HFFc6 (cell line): ENCODE measurements at regions not wholly inside any gene's neighbourhood (a gene's known extent, or its start where the extent isn't known, plus 50 kb on each side); places are given as distances from the start of the nearest gene placed in this dataset.

Experiments used
- DNase-seq: peaks from one replicate; pipeline ENCODE4 v3.0.0-alpha.2; 2018
- H3K27ac Mint-ChIP-seq: 2 replicates; pipeline ENCODE4 v1.8.0; 2020; ENCODE audit warnings: mild to moderate bottlenecking, mixed read lengths
- H3K27me3 Mint-ChIP-seq: 2 replicates; pipeline ENCODE4 v1.8.0; 2021; ENCODE audit warnings: mild to moderate bottlenecking, moderate library complexity, mixed read lengths; ENCODE audit not compliant: insufficient read depth
- H3K36me3 Mint-ChIP-seq: 2 replicates; pipeline ENCODE4 v1.8.0; 2021; ENCODE audit warnings: low read depth, mixed read lengths
- H3K4me1 Mint-ChIP-seq: 2 replicates; pipeline ENCODE4 v1.8.0; 2020; ENCODE audit warnings: low read depth, mixed read lengths
- H3K4me3 Mint-ChIP-seq: 2 replicates; pipeline ENCODE4 v1.8.0; 2020; ENCODE audit warnings: mild to moderate bottlenecking, moderate library complexity, mixed read lengths
- H3K9me3 Mint-ChIP-seq: 2 replicates; pipeline ENCODE4 v1.8.0; 2020; ENCODE audit warnings: mild to moderate bottlenecking, mixed read lengths
- TF ChIP-seq, protein P1 (sequence below): fragments of 200-600 bp; sonication (generic); IDR thresholded peaks from 2 replicates; pipeline ENCODE4 v1.5.0; 2021; ENCODE audit warnings: antibody characterized with exemption, mild to moderate bottlenecking

DNA sequence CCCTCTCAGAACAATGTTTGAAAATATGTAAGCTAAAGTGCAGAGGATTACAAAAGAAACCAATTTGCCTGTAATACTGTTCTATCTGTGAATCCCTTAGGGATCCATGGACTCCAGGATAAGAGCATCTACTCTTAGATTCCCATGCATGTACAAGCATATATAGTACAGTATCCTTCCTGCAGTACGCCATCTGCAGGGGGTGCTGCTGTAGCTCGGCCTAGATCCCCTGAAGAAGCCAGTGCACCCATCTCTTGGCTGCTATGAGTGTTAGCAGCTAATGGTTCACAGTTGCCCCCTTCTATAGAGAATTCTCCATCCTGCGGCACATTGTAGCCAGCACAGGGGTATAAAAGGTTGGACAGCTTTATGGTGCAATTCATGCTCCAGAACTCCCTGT lies 61.8 kb upstream of the SLC30A5 start:
- DNase-seq, result no peak
- H3K27me3 Mint-ChIP-seq, result peaks cover 19% of the 10 kb centered on the region
- H3K4me1 Mint-ChIP-seq, result peaks cover 11% of the 10 kb centered on the region; the same call in 1 of the 2 replicates
- H3K36me3 Mint-ChIP-seq, result no peaks in the 10 kb centered on the region
- H3K9me3 Mint-ChIP-seq, result no peaks in the 10 kb centered on the region
- TF ChIP-seq, protein P1, sequence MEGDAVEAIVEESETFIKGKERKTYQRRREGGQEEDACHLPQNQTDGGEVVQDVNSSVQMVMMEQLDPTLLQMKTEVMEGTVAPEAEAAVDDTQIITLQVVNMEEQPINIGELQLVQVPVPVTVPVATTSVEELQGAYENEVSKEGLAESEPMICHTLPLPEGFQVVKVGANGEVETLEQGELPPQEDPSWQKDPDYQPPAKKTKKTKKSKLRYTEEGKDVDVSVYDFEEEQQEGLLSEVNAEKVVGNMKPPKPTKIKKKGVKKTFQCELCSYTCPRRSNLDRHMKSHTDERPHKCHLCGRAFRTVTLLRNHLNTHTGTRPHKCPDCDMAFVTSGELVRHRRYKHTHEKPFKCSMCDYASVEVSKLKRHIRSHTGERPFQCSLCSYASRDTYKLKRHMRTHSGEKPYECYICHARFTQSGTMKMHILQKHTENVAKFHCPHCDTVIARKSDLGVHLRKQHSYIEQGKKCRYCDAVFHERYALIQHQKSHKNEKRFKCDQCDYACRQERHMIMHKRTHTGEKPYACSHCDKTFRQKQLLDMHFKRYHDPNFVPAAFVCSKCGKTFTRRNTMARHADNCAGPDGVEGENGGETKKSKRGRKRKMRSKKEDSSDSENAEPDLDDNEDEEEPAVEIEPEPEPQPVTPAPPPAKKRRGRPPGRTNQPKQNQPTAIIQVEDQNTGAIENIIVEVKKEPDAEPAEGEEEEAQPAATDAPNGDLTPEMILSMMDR, result peak; percentile 25; the same call in 1 of the 2 replicates
- H3K27ac Mint-ChIP-seq, result no peak overlapping the region
- no peak overlapping the region for H3K4me3 Mint-ChIP-seq

DNA sequence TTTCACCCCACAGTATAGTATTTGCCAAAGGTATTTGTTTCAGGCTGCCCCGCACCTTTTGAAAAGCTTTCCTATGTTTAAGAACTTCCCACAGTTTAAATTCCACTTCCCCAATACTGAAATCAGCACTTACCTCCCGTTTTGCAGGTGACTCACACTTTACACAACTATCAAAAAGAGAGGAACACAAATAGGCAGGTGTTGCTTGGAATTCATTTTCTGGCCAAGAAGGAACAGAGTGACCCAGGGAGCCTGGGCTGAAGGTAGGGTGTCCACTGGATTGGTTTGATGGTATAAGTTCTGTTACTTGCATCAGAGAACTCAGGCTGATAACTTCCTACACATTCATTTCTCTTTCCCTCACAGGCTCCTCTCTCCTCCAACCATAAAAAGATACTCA lies 60.1 kb upstream of the SLC30A5 start:
- Mint-ChIP-seq H3K27ac (no peak overlapping the region), H3K4me1 (peaks cover 11% of the 10 kb centered on the region; the same call in 1 of the 2 replicates)
- TF ChIP-seq, protein P1, result no peak

DNA sequence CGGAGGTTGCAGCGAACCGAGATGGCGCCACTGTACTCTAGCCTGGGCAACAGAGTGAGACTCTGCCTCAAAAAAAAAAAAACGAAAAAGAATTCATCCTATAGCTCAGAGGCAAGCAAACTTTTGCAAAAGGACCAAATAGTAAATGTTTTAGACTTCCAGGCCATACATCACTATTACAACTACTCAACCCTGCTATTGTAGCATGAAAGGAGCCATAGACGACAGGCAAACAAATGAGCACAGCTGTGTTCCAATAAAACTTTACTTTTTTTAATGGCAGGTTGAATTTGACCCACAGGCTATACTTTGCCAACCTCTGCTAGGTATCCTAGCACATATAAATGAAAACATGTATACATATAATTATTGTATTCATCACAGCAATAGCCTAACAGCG lies 58.9 kb upstream of the SLC30A5 start:
- Mint-ChIP-seq H3K36me3 (no peaks in the 10 kb centered on the region), H3K27me3 (peaks cover 22% of the 10 kb centered on the region), H3K9me3 (no peaks in the 10 kb centered on the region), H3K27ac (no peak overlapping the region), H3K4me1 (peaks cover 11% of the 10 kb centered on the region; the same call in 1 of the 2 replicates), H3K4me3 (no peak overlapping the region)
- TF ChIP-seq, protein P1, result no peak
- no peak for DNase-seq

More for the DNA sequence above, 60.1 kb upstream of the SLC30A5 start:
- Mint-ChIP-seq H3K4me3 (no peak overlapping the region), H3K9me3 (no peaks in the 10 kb centered on the region), H3K27me3 (peaks cover 21% of the 10 kb centered on the region), H3K36me3 (no peaks in the 10 kb centered on the region)
- DNase-seq, result no peak

DNA sequence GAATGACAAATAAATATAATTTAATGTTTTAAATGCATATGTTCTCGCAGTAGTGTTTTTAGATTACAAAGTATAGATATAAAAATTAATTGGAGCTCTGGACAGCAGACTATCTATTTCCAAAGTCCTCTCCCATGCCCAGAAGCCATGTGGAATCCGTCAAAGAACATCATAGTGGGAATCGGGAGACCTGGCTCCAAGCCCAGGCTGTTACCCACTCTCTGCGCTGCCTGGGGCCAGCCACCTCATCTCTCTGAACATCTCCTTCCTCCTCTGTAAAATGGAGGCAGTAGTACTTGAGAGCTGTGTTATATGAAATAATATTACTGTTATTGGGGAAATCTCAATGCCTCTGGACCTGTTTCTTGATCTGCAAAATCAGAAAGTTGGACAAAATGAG lies 58.1 kb upstream of the SLC30A5 start:
- H3K27ac Mint-ChIP-seq, result no peak overlapping the region
- peak; percentile 22 for DNase-seq
- no peaks in the 10 kb centered on the region for H3K9me3 Mint-ChIP-seq
- peaks cover 21% of the 10 kb centered on the region for H3K27me3 Mint-ChIP-seq
- H3K4me1 Mint-ChIP-seq, result peaks cover 11% of the 10 kb centered on the region; the same call in 1 of the 2 replicates
- no peaks in the 10 kb centered on the region for H3K36me3 Mint-ChIP-seq
- no peak overlapping the region for H3K4me3 Mint-ChIP-seq
- TF ChIP-seq, protein P1, result no peak

DNA sequence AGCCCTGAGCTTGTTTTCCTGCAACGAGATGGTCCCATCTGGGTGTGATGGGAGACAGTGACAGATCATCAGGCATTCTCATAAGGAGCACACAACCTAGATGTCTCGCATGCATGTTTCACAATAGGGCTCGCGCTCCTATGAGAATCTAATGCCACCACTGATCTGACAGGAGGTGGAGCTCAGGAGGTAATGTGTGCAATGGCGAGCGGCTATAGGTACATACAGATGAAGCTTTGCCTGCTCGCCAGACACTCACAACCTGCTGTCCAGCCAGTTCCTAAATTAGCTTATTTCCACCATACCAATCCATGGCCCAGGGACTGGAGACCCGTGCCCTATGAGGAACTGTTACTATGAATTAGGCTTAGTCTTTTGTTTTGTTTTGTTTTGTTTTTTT lies 55.3 kb upstream of the SLC30A5 start:
- H3K4me1 Mint-ChIP-seq, result peaks cover 19% of the 10 kb centered on the region
- no peaks in the 10 kb centered on the region for H3K9me3 Mint-ChIP-seq
- H3K27ac Mint-ChIP-seq, result no peak overlapping the region
- H3K4me3 Mint-ChIP-seq, result no peak overlapping the region
- H3K27me3 Mint-ChIP-seq, result peaks cover 10% of the 10 kb centered on the region
- no peak for DNase-seq
- TF ChIP-seq, protein P1, result no peak
- no peaks in the 10 kb centered on the region for H3K36me3 Mint-ChIP-seq

DNA sequence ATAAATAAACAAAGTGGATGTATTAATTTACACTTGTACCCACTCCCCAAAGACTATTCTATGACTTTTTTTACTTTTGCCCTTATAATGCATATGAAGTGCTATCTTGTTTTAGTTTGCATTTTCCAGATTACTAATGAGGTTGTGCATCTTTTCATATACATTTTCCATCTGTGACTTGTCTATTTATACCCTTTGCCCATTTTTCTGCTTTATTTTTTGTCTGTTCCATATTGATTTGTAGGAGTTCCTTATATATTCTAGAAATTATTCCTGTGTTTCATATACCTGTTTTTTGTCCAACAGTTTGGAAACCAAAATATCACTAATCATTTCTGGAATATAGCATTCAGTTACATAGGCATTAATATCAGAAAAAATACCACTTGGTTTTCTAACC lies 54.0 kb upstream of the SLC30A5 start:
- Mint-ChIP-seq H3K36me3 (no peaks in the 10 kb centered on the region), H3K9me3 (no peaks in the 10 kb centered on the region), H3K27me3 (peaks cover 6% of the 10 kb centered on the region), H3K4me1 (peaks cover 22% of the 10 kb centered on the region), H3K27ac (no peak overlapping the region), H3K4me3 (no peak overlapping the region)
- no peak for DNase-seq
- TF ChIP-seq, protein P1, result no peak
